Endothelial cell of umbilical vein (primary cell): ENCODE measurements at regions not wholly inside any gene's neighbourhood (a gene's known extent, or its start where the extent isn't known, plus 50 kb on each side); places are given as distances from the start of the nearest gene placed in this dataset.

Source experiments
- EZH2 ChIP-seq: IDR thresholded peaks from 2 replicates; pipeline ENCODE4 v1.6.1; 2012; ENCODE audit warnings: borderline replicate concordance, low read depth, mild to moderate bottlenecking, moderate library complexity, low read length, inconsistent platforms; ENCODE audit not compliant: severe bottlenecking
- GATA2 ChIP-seq: IDR thresholded peaks from 2 replicates; pipeline ENCODE4 v1.7.0; 2011; ENCODE audit warnings: low read depth, mild to moderate bottlenecking, moderate library complexity, mixed read lengths, low read length; ENCODE audit not compliant: insufficient read length, insufficient read depth
- POLR2A ChIP-seq: IDR thresholded peaks from 2 replicates; pipeline ENCODE4 v1.6.1; 2012; ENCODE audit warnings: low read depth, mild to moderate bottlenecking, control low read depth, low read length
- TF ChIP-seq, protein P1 (sequence below), 2 donors: IDR thresholded peaks; 1 replicate in 1 of 2; 2 replicates in 1 of 2; pipeline ENCODE4 v1.5.1; 2011; ENCODE audit warnings: low read length in 2 of 2, mild to moderate bottlenecking in 2 of 2, moderate library complexity in 2 of 2, control low read depth in 1 of 2, inconsistent platforms in 1 of 2, low read depth in 1 of 2; ENCODE audit not compliant: insufficient read depth in 1 of 2; ENCODE audit errors: extremely low read depth in 1 of 2

DNA sequence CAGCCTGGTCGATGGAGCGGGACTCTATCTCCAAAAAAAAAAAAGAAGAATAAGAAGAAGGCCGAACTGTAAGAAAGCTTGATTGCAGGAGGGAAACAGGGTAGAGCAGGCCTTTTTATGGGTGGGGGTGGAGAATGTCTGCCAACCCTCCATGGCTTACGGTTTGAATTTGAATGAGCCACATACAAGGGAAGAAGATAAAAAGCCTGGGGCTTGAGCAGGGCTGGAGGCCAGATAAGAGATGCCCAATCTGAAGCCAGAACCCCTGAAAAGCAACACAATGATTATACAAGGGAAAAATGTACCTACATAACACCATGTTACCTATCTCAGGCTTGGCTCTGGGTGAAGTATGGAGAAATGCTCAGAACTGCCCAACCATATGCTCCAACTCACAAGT, 57.3 kb upstream of the TRIM2 start:
- TF ChIP-seq EZH2, result no peak
- TF ChIP-seq POLR2A, result no peak
- TF ChIP-seq, protein P1, sequence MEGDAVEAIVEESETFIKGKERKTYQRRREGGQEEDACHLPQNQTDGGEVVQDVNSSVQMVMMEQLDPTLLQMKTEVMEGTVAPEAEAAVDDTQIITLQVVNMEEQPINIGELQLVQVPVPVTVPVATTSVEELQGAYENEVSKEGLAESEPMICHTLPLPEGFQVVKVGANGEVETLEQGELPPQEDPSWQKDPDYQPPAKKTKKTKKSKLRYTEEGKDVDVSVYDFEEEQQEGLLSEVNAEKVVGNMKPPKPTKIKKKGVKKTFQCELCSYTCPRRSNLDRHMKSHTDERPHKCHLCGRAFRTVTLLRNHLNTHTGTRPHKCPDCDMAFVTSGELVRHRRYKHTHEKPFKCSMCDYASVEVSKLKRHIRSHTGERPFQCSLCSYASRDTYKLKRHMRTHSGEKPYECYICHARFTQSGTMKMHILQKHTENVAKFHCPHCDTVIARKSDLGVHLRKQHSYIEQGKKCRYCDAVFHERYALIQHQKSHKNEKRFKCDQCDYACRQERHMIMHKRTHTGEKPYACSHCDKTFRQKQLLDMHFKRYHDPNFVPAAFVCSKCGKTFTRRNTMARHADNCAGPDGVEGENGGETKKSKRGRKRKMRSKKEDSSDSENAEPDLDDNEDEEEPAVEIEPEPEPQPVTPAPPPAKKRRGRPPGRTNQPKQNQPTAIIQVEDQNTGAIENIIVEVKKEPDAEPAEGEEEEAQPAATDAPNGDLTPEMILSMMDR (IDR thresholded peaks at IDR 0.05; ENCODE audit: extremely low read depth in 1 of 2, insufficient read depth in 1 of 2, low read depth in 1 of 2, low read length in 2 of 2), result no peak
- no peak for TF ChIP-seq GATA2
